Ectodermal cell (in vitro differentiated cells): ENCODE measurements at regions not wholly inside any gene's neighbourhood (a gene's known extent, or its start where the extent isn't known, plus 50 kb on each side); places are given as distances from the start of the nearest gene placed in this dataset.

Experiments
- H3K27ac ChIP-seq: 2 replicates; pipeline ENCODE4 v1.7.0; 2013; ENCODE audit warnings: mild to moderate bottlenecking, low read depth, low read length; ENCODE audit not compliant: insufficient read depth, poor library complexity, severe bottlenecking
- H3K27me3 ChIP-seq: 2 replicates; pipeline ENCODE4 v1.7.0; 2013; ENCODE audit warnings: mild to moderate bottlenecking, low read length; ENCODE audit not compliant: insufficient read depth, control insufficient read depth, poor library complexity, severe bottlenecking
- H3K36me3 ChIP-seq: one replicate; pipeline ENCODE4 v1.7.0; 2013; ENCODE audit warnings: low read length; ENCODE audit not compliant: control insufficient read depth, insufficient read depth
- H3K4me1 ChIP-seq: one replicate; pipeline ENCODE4 v1.7.0; 2013; ENCODE audit warnings: low read length; ENCODE audit not compliant: control insufficient read depth, insufficient read depth
- H3K4me3 ChIP-seq: 2 replicates; pipeline ENCODE4 v1.7.0; 2013; ENCODE audit warnings: low read depth, low read length, control low read depth; ENCODE audit not compliant: insufficient read depth
- H3K9me3 ChIP-seq: 2 replicates; pipeline ENCODE4 v1.7.0; 2013; ENCODE audit warnings: mild to moderate bottlenecking, low read length, moderate library complexity; ENCODE audit not compliant: control insufficient read depth
- WGBS, 2 experiments: methylation state at CpG; one replicate each; pipeline ENCODE4 v1.1.7; 2013; ENCODE audit warnings: missing lambda C conversion rate in 2 of 2; 5-methylcytosine and 5-hydroxymethylcytosine counted together

DNA sequence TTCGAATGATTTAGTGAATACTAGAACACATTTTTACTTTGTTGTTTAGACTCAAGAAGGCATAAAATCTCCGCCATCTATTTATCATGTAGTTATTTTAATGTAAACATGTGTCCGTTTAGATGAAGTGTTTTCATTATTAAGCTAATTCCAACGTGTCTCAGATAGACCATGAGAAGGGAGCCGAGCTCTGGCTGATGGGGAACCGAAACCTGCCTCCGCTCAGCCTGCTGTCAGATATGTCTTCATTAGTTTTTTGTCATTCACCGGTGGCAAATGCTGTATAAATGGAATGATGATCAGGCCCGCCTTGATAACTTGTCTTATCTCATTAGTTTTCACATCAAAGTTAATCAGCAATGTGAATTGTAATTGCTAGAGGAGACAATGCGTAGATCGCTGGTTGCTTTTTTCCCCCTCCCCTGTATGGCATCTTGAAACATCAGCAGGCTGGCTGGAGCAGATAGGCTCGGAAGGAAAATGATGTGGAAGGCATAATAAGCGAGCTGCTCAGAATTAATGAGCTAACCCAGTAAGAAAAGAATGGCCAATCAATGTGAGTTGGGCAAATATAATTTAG lies 136.4 kb downstream of the LINC00237 start:
- H3K9me3 ChIP-seq: no peaks in the 10 kb centered on the region
- no peaks in the 10 kb centered on the region for H3K36me3 ChIP-seq
- no peaks in the 10 kb centered on the region for H3K27me3 ChIP-seq
- WGBS, 2 experiments: 88 to 91% methylated on average over 10 to 13 of the region's 13 CpGs
- H3K27ac ChIP-seq: no peak overlapping the region
- no peaks in the 10 kb centered on the region for H3K4me1 ChIP-seq
- no peak overlapping the region for H3K4me3 ChIP-seq

DNA sequence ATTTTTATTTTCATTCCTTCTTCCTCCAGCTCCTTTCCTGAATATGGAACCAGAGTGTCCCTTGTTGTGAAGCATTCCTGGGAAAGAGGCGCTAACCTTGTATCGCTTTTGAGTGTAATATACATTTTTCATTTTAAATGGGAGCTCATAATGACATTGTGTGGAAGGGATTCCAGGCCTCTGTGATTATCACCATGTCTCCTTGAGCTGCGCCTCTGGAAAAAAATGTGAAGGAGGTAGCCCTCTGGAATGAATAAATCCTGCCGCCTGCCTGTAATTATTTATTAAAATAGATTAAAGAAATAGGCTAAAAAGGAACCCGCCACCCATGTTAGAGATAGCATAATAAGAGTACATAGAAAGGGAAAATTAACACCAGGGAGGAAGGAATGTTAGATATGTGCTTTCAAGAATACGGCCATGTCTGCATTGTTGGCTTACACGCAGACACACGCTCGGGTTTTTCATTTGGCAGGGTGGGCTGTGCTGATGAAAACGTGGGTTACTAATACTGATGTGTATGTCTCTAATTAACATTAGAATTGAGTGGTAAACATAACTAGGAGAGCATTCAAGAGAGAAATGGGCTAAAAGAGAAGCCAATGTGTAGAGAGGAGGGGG lies 138.5 kb downstream of the LINC00237 start:
- Histone ChIP-seq H3K27ac (no peak overlapping the region), H3K27me3 (no peaks in the 10 kb centered on the region), H3K4me3 (no peak overlapping the region), H3K36me3 (no peaks in the 10 kb centered on the region), H3K4me1 (no peaks in the 10 kb centered on the region), H3K9me3 (no peaks in the 10 kb centered on the region)
- 87 to 88% methylated on average over 9 to 10 of the region's 10 CpGs for WGBS, 2 experiments

DNA sequence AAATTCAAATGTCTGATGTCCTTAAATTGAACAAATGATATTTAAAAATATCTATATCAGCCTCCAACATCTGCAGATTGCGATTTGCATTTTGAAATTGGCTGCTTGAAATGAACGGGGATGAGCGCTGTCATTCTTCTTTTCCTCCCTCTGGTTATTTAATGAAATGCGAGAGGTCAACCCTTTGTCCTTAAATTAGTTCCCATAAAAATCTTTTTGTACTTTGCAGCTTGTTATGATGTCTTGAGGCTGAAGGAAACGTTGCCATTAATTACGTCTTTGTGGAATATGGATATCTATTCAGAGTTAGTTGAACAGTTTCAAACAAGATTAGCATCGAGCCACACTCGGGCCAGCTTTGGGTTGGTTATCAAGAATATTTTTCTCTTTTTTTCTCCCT lies 140.0 kb downstream of the LINC00237 start:
- no peak overlapping the region for H3K4me3 ChIP-seq
- no peak overlapping the region for H3K27ac ChIP-seq
- no peaks in the 10 kb centered on the region for H3K36me3 ChIP-seq
- 87 to 89% methylated on average over 6 to 8 of the region's 8 CpGs for WGBS, 2 experiments
- no peaks in the 10 kb centered on the region for H3K27me3 ChIP-seq
- no peaks in the 10 kb centered on the region for H3K9me3 ChIP-seq
- H3K4me1 ChIP-seq: no peaks in the 10 kb centered on the region

DNA sequence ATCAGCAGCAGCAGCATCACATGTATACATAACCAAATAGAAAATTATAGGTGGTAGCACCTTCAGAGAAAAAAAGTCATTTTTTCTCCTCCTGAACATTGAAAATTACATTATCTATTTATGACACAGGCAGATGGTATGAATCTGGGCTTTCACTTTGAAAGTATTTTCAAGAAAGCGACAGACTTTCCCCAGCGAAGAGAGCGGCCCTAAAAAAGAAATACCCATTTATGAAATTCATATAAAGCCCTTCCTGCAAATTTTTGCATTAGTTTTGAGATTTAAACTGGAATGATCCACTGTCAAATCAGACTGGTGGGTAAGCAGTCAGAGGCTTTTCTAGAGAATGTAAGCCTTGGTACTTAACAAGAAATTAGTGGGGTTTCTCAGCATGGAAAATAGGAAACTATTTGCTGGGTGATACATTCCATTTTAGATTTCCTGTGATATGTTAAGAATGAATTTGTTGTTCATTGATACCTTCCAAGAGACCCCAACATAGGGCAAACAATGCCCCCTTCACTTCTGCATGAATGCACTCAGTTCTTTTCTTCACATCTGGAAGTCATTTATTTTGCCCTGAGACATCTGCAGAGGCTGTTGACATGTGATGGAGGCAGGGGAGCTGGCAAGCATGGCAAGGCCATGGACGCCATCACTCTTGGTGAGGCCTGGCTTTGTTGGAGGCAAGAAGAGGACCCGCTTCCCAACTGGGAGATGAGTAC lies 147.0 kb downstream of the LINC00237 start:
- peaks cover 7% of the 10 kb centered on the region for H3K4me1 ChIP-seq
- H3K27ac ChIP-seq: no peak overlapping the region
- no peak overlapping the region for H3K4me3 ChIP-seq
- H3K27me3 ChIP-seq: no peaks in the 10 kb centered on the region
- WGBS, 2 experiments: 87 to 97% methylated on average over 5 of the region's 5 CpGs
- no peaks in the 10 kb centered on the region for H3K9me3 ChIP-seq
- no peaks in the 10 kb centered on the region for H3K36me3 ChIP-seq

DNA sequence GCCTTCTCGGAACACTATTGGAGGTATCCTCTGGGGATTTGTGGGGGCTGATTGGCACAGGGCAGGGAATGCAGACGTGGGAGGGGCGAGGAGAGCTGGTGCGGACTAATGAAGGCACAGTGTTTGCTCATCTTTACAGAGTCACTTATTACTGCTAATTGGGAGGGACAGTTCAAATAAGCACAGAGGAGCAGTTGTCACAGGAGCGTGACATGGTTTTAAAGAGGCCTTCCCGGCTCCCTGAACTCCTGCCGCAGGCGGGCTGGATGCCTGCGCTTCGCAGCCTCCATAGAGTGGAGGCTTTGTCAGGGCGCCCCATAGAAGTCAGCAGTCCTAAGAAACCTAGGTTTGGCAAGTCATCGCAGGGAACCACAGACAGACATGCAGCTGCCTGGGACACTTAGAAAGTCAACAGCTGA lies 149.6 kb downstream of the LINC00237 start:
- WGBS, 2 experiments: 89 to 90% methylated on average over 12 of the region's 12 CpGs
- Histone ChIP-seq H3K4me1 (peaks cover 7% of the 10 kb centered on the region), H3K9me3 (no peaks in the 10 kb centered on the region), H3K27ac (no peak overlapping the region), H3K4me3 (no peak overlapping the region), H3K27me3 (no peaks in the 10 kb centered on the region), H3K36me3 (no peaks in the 10 kb centered on the region)

DNA sequence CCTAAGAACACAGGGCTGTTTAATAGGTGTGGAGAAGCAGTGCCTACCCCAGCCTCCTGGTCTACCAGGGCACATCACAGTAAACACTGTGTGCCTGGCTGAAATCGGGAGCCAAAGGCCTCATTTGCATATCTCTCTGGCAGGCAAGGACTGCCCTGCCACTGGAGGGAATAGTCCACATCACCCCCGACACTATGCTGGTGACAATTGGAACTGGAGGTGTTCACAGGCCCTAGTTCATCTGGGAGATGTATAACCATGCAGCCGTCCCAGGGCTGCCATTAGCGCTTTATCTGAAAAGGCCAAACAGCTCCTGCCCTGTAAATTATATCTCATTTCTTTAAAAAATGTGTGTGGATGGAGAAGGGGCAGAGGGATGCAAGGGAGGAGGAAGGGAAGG lies 150.3 kb downstream of the LINC00237 start:
- H3K36me3 ChIP-seq: no peaks in the 10 kb centered on the region
- H3K27me3 ChIP-seq: no peaks in the 10 kb centered on the region
- H3K27ac ChIP-seq: no peak overlapping the region
- 81 to 89% methylated on average over 4 of the region's 4 CpGs for WGBS, 2 experiments
- no peaks in the 10 kb centered on the region for H3K9me3 ChIP-seq
- H3K4me3 ChIP-seq: no peak overlapping the region
- H3K4me1 ChIP-seq: peaks cover 7% of the 10 kb centered on the region

DNA sequence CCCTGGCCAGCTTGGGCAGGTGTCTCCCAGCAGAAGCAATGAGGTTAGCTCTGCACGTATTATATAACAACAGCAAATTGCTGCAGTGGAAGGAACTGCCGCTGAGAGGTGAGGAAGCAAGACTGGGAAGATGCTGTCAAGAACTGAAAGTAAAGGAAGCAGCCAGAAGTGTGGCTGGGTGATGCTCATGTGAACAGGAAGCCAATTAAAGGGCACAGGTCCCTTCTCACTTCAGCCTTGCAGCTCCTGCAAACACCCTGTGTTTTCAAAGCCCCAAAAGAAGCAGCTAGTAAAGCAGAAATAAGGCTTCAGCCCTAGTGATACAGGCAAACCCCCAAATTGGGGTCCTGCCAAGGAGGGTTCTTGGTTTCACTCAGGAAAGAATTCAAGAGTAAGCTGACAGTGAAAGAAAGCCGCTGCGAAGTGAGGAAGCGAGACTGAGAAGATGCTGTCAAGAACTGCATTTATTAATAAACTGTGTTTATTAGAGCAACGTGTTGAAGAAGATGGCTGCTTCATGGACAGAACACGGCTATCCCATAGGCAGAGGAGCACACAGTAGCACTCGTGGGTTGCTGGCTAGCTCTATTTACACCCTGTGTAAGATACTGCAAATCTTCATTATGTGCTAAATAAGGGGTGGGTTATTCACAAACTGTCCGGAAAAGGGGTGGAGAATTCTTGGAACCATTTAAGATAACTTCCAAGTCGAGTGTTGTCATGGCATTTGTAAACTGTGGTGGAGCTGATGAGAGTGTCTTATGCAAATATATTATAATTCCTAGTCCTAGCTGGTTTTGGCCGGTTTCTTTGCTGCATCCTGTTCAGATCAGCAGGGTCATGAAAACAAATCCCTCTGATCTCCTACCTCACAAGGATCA lies 152.2 kb downstream of the LINC00237 start:
- Histone ChIP-seq H3K9me3 (no peaks in the 10 kb centered on the region), H3K4me1 (peaks cover 7% of the 10 kb centered on the region), H3K27ac (no peak overlapping the region), H3K27me3 (no peaks in the 10 kb centered on the region), H3K36me3 (no peaks in the 10 kb centered on the region), H3K4me3 (no peak overlapping the region)
- WGBS, 2 experiments: 92 to 95% methylated on average over 11 of the region's 11 CpGs

DNA sequence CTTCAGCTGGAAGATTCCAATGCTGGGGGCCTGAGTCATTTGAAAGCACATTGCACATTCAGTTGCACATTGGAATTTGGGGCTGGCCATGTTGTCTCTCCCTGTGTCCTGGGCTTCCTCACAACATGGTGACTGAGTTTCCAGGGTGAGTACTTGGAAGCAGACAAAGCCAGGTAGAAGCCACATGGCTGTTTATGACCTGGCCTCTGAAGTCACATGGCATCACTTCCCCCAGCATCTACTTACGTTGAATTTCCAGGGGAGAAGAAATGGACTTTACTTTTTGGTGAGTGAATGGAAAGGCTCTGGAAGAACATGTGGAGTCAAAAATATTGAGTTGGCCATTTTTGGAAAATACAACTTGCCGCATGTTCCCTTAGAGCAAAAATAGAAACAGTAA lies 155.5 kb downstream of the LINC00237 start:
- 96 to 100% methylated on average over 2 of the region's 2 CpGs for WGBS, 2 experiments
- Histone ChIP-seq H3K36me3 (no peaks in the 10 kb centered on the region), H3K27ac (no peak overlapping the region), H3K27me3 (no peaks in the 10 kb centered on the region), H3K4me3 (no peak overlapping the region), H3K4me1 (no peaks in the 10 kb centered on the region), H3K9me3 (no peaks in the 10 kb centered on the region)

DNA sequence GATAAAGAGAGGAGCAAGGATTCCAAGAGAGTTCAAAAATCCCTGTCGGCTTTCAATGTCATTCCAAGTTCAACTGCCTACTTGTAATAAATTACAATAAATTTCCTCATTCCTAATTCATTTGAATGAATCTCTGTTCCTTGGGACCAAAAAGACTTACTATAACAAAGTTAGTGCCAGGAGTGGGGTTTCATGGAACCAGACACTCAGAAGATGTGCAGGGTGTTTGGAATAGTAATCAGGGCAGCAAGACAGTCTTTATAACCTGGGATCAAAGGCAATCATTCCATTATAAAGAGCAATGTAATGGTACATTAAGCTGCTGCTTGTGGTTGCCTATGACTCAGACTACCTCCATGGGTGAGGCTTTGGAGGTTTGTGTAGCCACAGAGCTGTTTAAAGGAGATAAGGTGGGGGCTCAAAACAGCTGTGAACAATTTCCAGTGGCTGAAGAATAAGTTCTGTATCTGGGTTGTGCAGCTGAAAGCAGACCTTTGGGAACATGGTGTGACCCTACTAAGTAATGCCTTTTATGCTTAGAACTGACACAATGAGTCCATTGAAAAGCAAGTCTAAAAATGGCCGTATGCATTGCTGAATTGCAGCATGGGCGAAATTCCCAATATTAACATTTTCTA lies 159.9 kb downstream of the LINC00237 start:
- no peaks in the 10 kb centered on the region for H3K36me3 ChIP-seq
- WGBS, 2 experiments: 92 to 95% methylated on average over 3 of the region's 3 CpGs
- H3K4me1 ChIP-seq: no peaks in the 10 kb centered on the region
- H3K9me3 ChIP-seq: no peaks in the 10 kb centered on the region
- no peak overlapping the region for H3K27ac ChIP-seq
- H3K27me3 ChIP-seq: no peaks in the 10 kb centered on the region
- no peak overlapping the region for H3K4me3 ChIP-seq
